CD4-positive, alpha-beta T cell treated with Interleukin-21 for 1 hour (primary cell): ENCODE measurements at regions not wholly inside any gene's neighbourhood (a gene's known extent, or its start where the extent isn't known, plus 50 kb on each side); places are given as distances from the start of the nearest gene placed in this dataset.

ENCODE experiments used
- DNase-seq: peaks from one replicate; pipeline ENCODE4 v3.0.0-alpha.2; 2020

- no peak for DNase-seq
Measured at GRCh38 chr1:60229821-60230220, 156.3 kb upstream of the C1orf87 start.

GRCh38 chr1:60228041-60228491 is 154.5 kb upstream of the C1orf87 start:
- DNase-seq, result no peak

DNA sequence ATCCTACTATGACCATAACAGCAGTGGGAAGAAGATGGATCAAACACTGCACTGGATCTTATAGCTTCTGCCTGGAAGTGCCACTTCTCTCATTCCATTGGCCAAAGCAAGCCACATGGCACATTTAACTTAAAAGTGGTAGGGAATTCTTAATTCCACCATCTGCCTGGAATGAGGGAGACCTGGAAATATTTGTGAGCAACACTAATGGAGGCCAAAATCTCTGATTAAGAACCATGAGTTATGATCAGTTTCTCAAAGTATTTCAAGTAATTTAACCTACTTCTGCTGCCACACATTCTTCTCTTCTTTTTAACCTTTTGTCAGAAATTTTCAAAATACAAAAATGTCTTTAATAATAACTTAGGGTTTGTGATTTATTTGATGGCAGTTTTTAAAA is 154.0 kb upstream of the C1orf87 start:
- no peak for DNase-seq

DNA sequence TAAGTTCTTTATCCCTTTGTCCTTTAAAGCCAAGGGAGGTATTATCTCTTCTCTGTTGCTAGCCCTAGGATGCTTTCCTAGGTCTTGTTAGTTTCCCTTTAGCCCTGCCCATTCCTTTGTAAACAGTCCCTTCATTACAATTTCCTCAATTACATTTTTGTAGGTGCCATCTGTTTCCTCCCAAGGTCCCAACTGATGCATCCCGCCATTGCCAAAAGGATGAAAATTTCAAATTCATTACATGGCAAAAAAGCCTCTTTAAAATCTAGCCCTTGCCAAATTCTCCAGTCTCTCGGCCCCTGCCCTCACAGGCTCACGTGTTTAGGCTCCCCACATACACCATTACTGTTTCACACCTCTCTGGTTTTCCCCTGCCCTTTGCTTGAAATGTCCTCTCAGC is 151.9 kb upstream of the C1orf87 start:
- no peak for DNase-seq

- no peak for DNase-seq
Measured at GRCh38 chr1:60224523-60224922, 151.0 kb upstream of the C1orf87 start.

- DNase-seq, result no peak
Measured at GRCh38 chr1:60223158-60223557, 149.6 kb upstream of the C1orf87 start.

GRCh38 chr1:60222360-60223115 is 149.0 kb upstream of the C1orf87 start:
- DNase-seq, result no peak

- DNase-seq, result no peak
Measured at GRCh38 chr1:60213253-60213652, 139.7 kb upstream of the C1orf87 start.

DNA sequence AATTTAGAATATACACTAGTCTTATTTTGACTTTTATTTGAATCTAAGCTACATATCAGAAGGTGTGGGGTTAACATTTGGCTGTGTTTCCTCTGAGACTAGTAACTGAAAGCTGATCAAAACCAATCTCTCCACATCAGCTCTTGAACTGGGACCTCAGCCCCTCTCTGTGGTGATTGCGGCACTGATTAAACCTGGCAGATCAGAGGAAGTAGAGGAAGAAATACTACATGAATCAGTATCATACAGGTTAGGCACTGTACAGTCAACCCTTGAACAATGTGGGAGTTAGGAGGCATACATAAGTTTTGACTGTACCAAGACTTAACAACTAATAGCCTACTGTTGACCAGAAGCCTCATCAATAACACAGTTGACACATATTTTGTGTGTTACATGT is 122.5 kb upstream of the C1orf87 start:
- DNase-seq, result no peak

GRCh38 chr1:60185684-60186083 is 112.1 kb upstream of the C1orf87 start:
- no peak for DNase-seq

DNA sequence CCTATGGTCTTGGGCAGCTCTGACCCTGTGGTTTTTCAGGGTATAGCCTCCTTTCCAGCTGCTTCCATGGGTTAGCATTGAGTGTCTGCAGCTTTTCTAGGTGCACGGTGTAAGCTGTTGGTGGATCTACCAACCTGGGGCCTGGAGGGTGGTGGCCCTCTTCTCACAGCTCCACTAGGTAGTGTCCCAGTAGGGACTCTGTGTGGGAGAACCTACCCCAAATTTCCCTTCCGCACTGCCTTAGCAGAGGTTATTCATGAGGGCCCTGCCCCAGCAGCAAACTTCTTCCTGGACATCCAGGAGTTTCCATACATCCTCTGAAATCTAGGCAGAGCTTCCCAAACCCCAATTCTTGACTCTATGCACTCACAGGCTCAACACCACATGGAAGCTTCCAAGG is 111.0 kb upstream of the C1orf87 start:
- DNase-seq, result no peak

GRCh38 chr1:60173729-60174505 is 100.3 kb upstream of the C1orf87 start:
- no peak for DNase-seq

GRCh38 chr1:60173006-60173405 is 99.4 kb upstream of the C1orf87 start:
- DNase-seq, result no peak

- no peak for DNase-seq
Measured at GRCh38 chr1:60171801-60172200, 98.2 kb upstream of the C1orf87 start.

DNA sequence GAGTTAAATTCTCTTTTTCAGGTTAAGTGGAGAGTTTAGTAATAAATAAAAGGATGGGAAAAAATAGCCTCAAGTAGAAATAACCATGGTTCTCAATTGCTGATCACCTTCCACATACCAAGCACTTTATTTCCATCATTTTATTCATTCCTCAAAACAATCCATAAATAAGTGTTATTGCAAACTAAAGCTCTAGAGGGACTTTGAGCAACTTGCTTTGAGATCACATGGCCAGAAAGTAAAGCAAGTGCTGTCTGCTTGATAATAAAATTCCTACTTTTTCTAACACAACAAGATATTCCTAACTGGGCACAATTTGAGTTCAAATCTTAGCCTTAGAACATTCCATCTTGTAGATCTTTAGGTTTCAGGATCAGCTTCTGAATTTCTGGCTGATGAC is 97.1 kb upstream of the C1orf87 start:
- DNase-seq, result no peak

- no peak for DNase-seq
Measured at GRCh38 chr1:60169206-60169605, 95.6 kb upstream of the C1orf87 start.

GRCh38 chr1:60162936-60163335 is 89.4 kb upstream of the C1orf87 start:
- DNase-seq, result no peak

GRCh38 chr1:60160141-60160540 is 86.6 kb upstream of the C1orf87 start:
- no peak for DNase-seq

GRCh38 chr1:60156371-60156770 is 82.8 kb upstream of the C1orf87 start:
- DNase-seq, result no peak

GRCh38 chr1:60153961-60154360 is 80.4 kb upstream of the C1orf87 start:
- no peak for DNase-seq

DNA sequence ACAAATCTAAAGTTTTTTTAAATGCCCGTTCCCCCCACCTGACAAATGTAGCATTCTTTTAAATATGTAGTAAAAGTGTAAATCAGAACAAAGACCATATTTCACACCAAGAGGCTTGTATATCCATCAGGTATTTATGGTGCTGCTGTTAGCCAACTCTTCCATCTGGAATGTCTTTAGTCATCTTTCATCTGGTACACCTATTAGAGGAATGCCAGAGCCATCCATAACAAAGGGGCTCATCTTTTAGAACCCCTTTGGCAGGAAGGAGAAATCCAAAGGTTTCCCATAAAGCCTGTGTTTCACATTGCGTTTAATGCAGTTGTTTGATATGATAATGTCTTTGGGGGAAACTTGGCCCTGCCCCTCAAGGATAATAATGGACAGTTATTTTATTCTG is 79.3 kb upstream of the C1orf87 start:
- no peak for DNase-seq

- DNase-seq, result no peak
Measured at GRCh38 chr1:60151311-60151710, 77.7 kb upstream of the C1orf87 start.

GRCh38 chr1:60149251-60149650 is 75.7 kb upstream of the C1orf87 start:
- DNase-seq, result no peak

DNA sequence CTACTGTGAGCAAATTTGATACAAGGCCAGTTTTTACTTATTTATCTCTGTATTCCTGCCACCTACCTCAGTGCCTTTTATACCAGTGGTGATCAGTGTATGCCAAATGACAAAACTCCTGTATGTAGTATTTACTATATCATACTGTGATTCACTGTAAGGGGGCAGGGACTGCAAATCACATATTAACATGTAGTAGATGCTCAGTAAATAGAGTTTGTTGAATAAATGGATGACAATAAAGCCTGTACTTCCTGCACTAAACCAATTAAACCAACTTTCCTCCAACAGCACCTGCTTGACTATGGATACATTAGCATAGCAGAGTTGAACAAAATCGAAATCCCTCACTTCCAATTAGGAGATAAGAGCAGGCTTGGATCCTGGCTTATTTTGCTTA is 73.3 kb upstream of the C1orf87 start:
- no peak for DNase-seq

- no peak for DNase-seq
Measured at GRCh38 chr1:60145771-60146170, 72.2 kb upstream of the C1orf87 start.
